HG02571 (cell line): ENCODE measurements at regions not wholly inside any gene's neighbourhood (a gene's known extent, or its start where the extent isn't known, plus 50 kb on each side); places are given as distances from the start of the nearest gene placed in this dataset.

Experiments
- ATAC-seq: cut with Tn5 transposase; IDR thresholded peaks from one replicate; pipeline ENCODE4 v1.9.1; 2021; ENCODE audit warnings: mild to moderate bottlenecking, moderate library complexity; ENCODE audit not compliant: unreplicated experiment

DNA sequence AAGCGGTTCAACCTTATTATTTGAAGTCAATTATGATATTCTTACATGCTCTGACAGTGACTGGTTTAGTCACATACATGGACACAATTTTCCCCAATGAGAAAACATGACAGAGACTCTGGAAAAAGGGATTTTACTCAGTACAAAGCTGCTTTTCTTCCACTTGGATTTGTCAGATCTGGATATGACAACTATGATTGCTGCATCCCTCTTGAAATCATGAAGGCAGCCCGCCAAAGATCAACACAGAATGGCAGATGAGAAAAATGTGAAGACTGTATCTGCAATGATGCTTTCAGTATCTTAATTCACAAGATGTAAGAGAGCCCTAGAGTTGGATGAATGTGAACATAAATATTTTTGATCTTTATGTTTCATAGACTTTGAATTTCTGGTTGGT lies 439.6 kb downstream of the CDH8 start:
- ATAC-seq = no peak

DNA sequence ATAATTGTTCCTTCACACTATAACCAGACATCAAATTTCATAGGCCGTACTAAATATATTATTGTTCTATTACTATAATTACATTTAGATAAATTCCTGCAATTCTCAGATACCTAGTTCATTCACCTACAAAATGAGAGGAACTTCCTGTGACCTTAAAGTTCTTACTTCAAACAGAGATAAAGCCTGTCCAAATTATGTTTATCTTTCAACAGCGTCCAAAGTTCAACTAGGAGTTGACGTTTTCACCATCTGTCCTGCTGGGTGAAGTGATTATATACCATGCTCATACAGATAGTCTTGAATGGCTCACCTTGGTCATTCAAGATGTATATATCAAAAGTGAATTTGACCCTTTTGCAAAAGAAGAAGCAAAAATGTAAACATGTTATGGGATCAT lies 440.6 kb downstream of the CDH8 start:
- no peak for ATAC-seq

DNA sequence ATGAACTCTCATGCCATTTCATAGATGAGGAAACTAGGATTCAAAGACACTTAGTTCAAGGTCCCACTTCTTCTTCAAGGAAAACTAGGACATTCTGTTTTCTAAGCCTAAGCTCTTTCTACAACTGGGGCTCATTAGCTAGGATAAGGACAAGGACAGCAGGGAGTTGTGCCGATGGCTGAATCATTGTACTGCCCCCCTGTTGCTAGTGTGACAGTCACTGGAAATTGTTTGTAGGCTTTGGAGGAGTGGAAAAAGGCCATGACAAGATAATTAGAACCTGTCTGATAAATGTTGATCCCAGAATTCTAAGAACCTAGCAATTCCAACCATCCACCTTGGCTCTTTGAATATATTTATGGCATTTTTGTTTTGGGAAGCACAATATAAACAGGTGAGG lies 445.7 kb downstream of the CDH8 start:
- no peak for ATAC-seq

DNA sequence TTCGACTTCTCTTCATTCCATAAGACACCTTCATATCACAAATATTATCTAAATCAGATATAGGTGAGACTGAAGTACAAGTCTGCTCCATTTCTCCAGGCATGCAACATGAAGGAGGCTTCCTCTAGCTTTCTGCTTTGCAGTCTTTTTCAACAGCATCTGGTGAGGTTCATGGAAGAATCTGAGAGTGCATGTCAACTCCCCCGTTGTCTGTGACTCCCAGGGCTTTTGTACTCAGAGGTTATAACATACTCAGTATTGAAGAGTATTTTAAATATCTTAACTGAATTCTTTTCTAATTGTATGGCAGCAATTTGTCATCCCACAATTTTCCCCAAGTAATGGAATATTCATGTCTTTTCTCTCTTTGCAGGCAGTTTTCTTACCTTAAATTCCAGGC lies 448.7 kb downstream of the CDH8 start:
- no peak for ATAC-seq

GRCh38 chr16:61581417-61582046 lies 454.7 kb downstream of the CDH8 start:
- no peak for ATAC-seq

GRCh38 chr16:61580579-61580978 lies 455.7 kb downstream of the CDH8 start:
- no peak for ATAC-seq

GRCh38 chr16:61579195-61579594 lies 457.0 kb downstream of the CDH8 start:
- no peak for ATAC-seq

DNA sequence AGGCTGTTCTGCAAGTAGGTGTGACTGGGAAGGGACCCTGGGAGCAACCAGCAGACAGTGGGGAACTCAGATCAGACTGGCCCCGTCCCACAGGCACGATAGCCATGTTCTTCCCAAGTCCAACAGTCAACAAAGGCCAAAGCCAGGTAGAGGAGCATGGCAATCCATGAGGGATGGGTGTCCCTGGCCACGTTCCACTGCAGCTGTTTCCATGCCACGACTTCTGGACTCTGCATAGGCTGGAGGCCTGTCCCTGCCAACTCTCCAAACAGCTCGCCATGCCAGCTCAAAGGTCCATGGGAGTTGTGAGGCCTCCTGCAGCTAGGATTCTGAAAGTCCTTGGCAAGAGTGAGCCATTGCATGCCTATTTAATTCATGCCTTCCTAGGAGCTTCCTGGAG lies 459.8 kb downstream of the CDH8 start:
- ATAC-seq = no peak

- ATAC-seq = no peak
Measured at GRCh38 chr16:61575617-61576016, 460.6 kb downstream of the CDH8 start.

DNA sequence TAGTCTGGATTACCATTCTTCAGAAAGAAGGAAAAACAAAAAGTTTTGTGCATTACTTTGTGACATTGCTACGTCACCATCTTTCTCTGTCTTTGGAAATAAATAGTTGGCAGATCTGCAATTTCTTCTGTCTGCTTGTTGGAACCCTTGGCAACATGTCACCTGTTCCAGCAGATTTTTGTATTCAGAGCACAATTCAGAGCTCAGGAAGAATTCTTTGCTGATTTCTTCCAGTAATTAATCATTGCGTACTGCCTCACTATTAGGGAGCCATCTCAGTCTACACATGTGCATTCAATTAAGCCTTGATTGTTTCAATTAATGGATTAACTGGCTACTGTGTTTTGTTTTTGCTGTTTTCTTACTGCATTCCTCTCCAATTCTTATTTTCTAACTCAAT lies 467.2 kb downstream of the CDH8 start:
- ATAC-seq = no peak

DNA sequence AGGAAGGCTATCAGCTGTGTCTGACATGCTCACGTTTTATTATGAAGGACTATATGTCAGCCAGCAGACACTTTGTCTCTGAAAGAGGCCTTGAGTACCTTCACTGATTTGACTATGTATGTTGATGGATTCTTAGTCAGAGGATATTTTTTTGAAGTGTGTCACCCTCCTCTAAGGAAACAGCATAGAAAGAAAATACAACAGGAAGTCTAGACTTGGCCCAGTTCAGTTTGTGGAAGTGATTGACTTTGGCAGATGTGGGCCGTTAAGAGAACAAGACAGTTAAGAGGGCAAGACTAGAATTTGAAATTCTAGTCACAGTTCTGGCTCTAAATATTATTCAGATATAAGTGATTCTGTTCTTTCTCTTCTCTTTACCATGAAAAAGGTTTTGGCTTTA lies 471.5 kb downstream of the CDH8 start:
- no peak for ATAC-seq

GRCh38 chr16:61555718-61556441 lies 480.4 kb downstream of the CDH8 start:
- no peak for ATAC-seq

GRCh38 chr16:61549327-61549726 lies 486.9 kb downstream of the CDH8 start:
- no peak for ATAC-seq

DNA sequence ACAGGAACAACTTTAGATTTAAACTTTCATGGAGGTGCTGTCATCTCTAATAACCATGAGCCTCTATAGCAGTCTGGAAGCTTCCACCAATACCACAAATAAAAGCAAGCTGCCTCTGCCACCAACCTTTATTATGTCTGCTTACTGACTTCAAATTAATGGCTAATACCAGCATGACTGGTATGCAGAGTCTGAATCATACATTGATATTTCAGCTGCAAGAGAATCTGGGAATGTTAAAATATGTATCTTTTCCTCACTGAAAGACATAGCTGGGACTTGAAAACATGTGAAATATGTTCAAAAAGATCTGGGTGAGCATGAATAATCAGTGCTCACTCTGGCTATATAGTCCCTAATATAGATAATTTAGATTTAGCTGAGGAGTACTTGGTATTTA lies 488.6 kb downstream of the CDH8 start:
- no peak for ATAC-seq

DNA sequence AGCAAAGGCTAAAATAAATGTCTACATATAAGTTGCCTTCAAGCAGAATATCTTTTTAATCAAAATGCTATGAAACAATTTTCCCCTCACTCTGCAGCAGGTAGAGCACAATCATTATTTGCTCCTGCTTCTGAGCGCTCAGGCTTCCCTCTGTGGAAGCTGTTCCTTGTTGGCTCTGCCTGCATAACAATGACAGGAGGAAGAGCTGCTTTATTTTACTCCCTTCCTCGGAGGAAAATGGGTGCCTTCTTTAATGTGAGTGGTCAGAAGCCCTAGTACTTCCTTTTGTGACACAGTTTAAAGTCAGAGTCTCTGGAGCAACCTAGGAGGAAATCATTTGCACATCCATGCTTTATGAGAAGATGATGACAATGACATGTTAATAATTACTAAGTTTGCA lies 492.1 kb downstream of the CDH8 start:
- no peak for ATAC-seq

- no peak for ATAC-seq
Measured at GRCh38 chr16:61540216-61540615, 496.0 kb downstream of the CDH8 start.

GRCh38 chr16:61530697-61531096 lies 505.5 kb downstream of the CDH8 start:
- no peak for ATAC-seq

DNA sequence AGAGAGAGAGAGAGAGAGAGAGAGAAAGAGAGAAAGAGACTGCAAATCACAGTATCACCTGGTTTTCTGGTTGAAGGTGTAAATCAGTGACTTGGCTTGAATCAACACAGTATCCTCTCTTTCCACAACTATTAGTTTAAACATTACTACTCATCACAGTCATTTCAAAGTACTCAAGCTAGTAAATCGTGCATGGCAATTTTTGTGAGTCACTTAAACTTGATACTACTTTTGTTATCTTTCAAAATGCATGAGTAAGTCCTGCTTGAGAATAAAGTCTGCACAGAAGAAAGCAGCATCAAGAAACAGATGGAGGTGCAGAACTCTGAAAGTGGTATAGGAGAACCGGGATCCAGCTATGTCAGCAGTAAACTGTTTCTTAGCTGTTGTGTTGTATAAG lies 535.4 kb downstream of the CDH8 start:
- ATAC-seq = no peak

DNA sequence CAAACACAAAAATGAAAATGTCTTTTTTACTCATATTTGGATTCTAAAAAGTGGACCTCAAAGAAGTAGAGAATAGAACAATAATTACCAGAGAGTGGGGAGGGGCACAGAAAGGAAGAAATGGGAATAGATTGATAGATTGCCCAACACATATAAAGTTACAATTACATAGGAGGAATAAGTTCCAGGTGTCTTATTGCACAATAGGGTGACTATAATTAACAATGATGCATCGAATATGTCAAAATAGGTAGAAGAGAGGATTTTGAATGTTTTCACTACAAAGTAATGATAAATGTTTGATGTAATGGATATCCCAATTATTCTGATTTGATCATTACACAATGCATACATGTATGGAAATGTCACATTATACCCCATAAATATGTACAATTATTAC lies 556.0 kb downstream of the CDH8 start:
- no peak for ATAC-seq

DNA sequence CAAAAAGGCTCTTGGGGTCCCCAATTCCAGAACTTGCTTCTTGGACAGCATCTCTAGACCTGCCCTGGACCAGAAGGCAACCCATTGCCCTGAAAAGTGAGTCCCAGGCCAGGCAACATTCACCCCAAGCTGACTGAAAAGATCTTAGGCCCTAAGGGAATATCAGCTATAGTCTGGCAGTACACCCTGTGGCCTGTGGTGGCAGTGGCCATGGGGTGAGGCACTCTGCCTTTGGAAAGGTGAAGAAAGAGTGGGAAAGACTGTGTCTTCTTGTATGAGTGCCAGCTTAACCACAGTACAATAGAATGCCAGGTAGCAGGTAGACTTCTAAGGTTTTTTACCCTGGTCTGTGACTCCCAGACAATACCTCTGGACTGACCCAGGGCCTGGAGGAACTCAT lies 564.5 kb downstream of the CDH8 start:
- no peak for ATAC-seq

DNA sequence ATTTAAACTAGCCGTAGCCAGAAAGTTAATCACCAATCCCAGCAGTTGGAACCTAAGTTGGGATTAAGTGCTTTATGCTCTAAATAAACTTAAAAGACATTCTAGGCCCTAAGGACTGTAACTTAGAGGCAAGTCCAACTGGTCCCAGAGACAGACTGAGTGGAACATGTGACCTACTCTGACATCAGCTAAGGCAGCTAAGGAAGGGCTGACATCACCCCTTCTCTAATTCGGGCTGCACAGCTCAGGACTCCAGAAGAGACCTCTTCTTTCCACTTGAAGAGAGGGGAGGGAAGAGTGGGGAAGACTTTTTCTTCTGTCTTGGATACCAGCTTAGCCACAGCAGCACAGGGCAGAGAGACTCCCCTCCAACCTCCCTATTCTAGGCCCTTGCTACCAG lies 565.2 kb downstream of the CDH8 start:
- no peak for ATAC-seq

GRCh38 chr16:61465285-61465684 lies 571.0 kb downstream of the CDH8 start:
- no peak for ATAC-seq

GRCh38 chr16:61460020-61460419 lies 576.2 kb downstream of the CDH8 start:
- ATAC-seq = no peak
